PC-9 (cell line): ENCODE measurements at regions not wholly inside any gene's neighbourhood (a gene's known extent, or its start where the extent isn't known, plus 50 kb on each side); places are given as distances from the start of the nearest gene placed in this dataset.

ENCODE experiments used
- CTCF ChIP-seq: fragments of 200-600 bp; sonication (generic); conservative IDR thresholded peaks from 2 replicates; pipeline ENCODE4 v1.6.1; 2017; ENCODE audit warnings: mixed run types, antibody characterized with exemption, mild to moderate bottlenecking, moderate library complexity
- EZH2 ChIP-seq: fragments of 200-600 bp; sonication (generic); IDR thresholded peaks from 2 replicates; pipeline ENCODE4 v1.8.0; 2017; ENCODE audit warnings: antibody characterized with exemption, low read depth

- TF ChIP-seq EZH2 (no peak), CTCF (no peak)
Observed at GRCh38 chr5:77892061-77893010, 116.2 kb upstream of the TBCA start.
